Gastrocnemius medialis (tissue), 4 donors: ENCODE measurements at regions not wholly inside any gene's neighbourhood (a gene's known extent, or its start where the extent isn't known, plus 50 kb on each side); places are given as distances from the start of the nearest gene placed in this dataset.

Experiments used
- ATAC-seq, 2 donors: fragments of 150-250 bp; one replicate each; pipeline ENCODE4 v1.9.1; 2016
- DNase-seq, 2 donors: peaks; one replicate each; pipeline ENCODE4 v3.0.0-alpha.2; 2019
- H3K27ac ChIP-seq, 4 donors: fragments of 200-600 bp; sonication (generic); 1 replicate in 1 of 4; 2 replicates in 3 of 4; pipeline ENCODE4 v1.5.1; 2016 to 2018; ENCODE audit warnings: mild to moderate bottlenecking in 2 of 4, moderate library complexity in 1 of 4
- H3K27me3 ChIP-seq, 3 donors: fragments of 200-600 bp; sonication (generic) in 2 of 3; 1 replicate in 1 of 3; 2 replicates in 2 of 3; pipeline versions ENCODE4 v1.5.1 to v1.6.0; 2016 to 2019; ENCODE audit warnings: mild to moderate bottlenecking in 1 of 3, moderate library complexity in 1 of 3
- H3K36me3 ChIP-seq, 2 donors: fragments of 200-600 bp; sonication (generic) in 1 of 2; one replicate each; pipeline ENCODE4 v1.5.1; 2017 to 2018
- H3K4me1 ChIP-seq, 2 donors: fragments of 200-600 bp; sonication (generic) in 1 of 2; one replicate each; pipeline ENCODE4 v1.5.1; 2016 to 2017; ENCODE audit warnings: mild to moderate bottlenecking in 2 of 2
- H3K4me3 ChIP-seq, 4 donors: fragments of 200-600 bp; sonication (generic) in 3 of 4; 1 replicate in 1 of 4; 2 replicates in 3 of 4; pipeline ENCODE4 v1.5.1; 2016 to 2019; ENCODE audit warnings: mild to moderate bottlenecking in 2 of 4
- H3K9me3 ChIP-seq, 3 donors: fragments of 200-600 bp; sonication (generic) in 2 of 3; 1 replicate in 1 of 3; 2 replicates in 2 of 3; pipeline ENCODE4 v1.5.1; 2016 to 2019
- POLR2A ChIP-seq, 2 donors: fragments of 450-650 bp; IDR thresholded peaks; one replicate each; pipeline ENCODE4 v1.6.1; 2017; ENCODE audit warnings: antibody characterized with exemption in 2 of 2, mild to moderate bottlenecking in 2 of 2, moderate library complexity in 2 of 2
- in situ Hi-C, 4 donors: fragments of 200-750 bp; cut with MboI; loops; one replicate each; pipeline versions ENCODE4 v1.15.0 to v1.8.0; 2017; ENCODE audit warnings: low sequenced_read_pairs in 4 of 4
- intact Hi-C: fragments of 100-400 bp; cut with DNase I; formaldehyde crosslinking; loops from one replicate; pipeline ENCODE4 v1.15.1; 2023; ENCODE audit warnings: low total_unique reads
- TF ChIP-seq, protein P1 (sequence below), 5 experiments: fragments of 450-650 bp in 3 of 5; fragments of 200-600 bp in 2 of 5; sonication (generic) in 2 of 5; IDR thresholded peaks in 4 of 5; conservative IDR thresholded peaks in 1 of 5; 1 replicate in 4 of 5; 2 replicates in 1 of 5; pipeline ENCODE4 v1.5.1; 2016 to 2019; ENCODE audit warnings: antibody characterized with exemption in 5 of 5, mild to moderate bottlenecking in 3 of 5, moderate library complexity in 3 of 5

DNA sequence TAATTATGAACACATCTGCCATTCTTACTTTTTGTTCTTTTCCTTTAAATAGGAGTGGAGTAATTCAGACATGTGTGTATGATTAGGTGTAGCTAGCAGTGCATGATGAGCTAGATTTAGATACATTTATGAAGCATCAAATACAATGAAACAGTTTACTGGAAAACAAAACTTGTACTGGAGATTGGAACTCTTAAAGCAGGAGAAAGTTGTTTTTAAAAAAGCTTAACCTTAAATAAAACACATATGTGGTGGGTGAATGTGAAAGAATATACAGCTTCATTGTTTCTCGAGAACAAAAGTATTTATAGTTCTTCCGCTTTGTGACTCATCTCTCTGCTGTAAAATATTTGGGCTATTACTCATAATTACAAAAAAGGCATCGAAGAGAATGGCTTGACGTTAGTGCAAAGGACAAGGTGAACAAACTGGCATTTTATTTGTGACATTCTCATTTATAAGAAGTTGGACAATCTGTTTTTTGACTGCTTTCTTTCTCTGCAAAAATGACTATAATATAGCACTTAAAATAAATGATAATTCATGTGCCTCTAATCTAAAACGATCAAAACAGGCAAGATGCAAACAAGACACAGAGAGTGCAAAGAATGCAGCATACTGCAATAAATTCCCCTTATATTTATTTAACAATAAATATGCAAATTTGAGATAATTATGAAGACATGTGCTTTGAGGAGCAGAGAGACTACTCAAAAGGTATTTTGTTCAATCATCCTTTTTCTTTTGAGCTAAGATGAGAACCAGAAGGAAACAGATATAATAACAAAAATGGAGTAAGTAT lies 478.8 kb downstream of the CETN3 start:
- peak; percentile 82 to 92 for ATAC-seq
- peaks cover 0 to 15% of the 10 kb centered on the region in 2 donors for H3K4me1 ChIP-seq
- H3K27ac ChIP-seq, result peak overlapping the region in 3 of 4 donors; percentile 2 to 51 (median 32)
- DNase-seq, result no peak
- H3K27me3 ChIP-seq, result no peaks in the 10 kb centered on the region
- H3K9me3 ChIP-seq, result no peaks in the 10 kb centered on the region
- no peak for TF ChIP-seq POLR2A (IDR thresholded peaks at IDR 0.05)
- TF ChIP-seq, protein P1, sequence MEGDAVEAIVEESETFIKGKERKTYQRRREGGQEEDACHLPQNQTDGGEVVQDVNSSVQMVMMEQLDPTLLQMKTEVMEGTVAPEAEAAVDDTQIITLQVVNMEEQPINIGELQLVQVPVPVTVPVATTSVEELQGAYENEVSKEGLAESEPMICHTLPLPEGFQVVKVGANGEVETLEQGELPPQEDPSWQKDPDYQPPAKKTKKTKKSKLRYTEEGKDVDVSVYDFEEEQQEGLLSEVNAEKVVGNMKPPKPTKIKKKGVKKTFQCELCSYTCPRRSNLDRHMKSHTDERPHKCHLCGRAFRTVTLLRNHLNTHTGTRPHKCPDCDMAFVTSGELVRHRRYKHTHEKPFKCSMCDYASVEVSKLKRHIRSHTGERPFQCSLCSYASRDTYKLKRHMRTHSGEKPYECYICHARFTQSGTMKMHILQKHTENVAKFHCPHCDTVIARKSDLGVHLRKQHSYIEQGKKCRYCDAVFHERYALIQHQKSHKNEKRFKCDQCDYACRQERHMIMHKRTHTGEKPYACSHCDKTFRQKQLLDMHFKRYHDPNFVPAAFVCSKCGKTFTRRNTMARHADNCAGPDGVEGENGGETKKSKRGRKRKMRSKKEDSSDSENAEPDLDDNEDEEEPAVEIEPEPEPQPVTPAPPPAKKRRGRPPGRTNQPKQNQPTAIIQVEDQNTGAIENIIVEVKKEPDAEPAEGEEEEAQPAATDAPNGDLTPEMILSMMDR (IDR thresholded peaks at IDR 0.05 in 4 of 5, conservative IDR thresholded peaks at IDR 0.05 in 1 of 5), result no peak
- in situ Hi-C loops (no loop called here), intact Hi-C loops (no loop called here)
- H3K4me3 ChIP-seq, result no peak overlapping the region
- no peaks in the 10 kb centered on the region for H3K36me3 ChIP-seq

DNA sequence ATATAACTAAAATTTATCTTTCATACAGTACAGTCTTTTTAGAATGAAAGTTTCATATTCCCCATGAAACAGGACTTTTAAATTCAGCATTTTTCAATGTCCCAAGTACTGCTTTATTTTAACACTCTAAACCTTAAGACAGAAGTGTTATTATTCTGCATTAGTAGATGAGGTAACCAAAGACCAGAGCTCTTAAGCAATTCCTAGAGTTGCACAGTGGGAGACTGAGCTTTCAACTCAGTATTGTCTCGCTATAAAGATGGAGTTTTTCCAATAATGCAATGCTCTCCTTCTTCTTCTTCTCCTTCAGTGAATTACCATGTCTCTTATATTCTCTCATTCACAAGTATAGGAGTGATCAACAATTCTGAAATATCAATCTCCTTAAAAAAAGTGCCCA lies 479.7 kb downstream of the CETN3 start:
- intact Hi-C loops, result no loop called here
- in situ Hi-C loops, result no loop called here
- H3K36me3 ChIP-seq, result no peaks in the 10 kb centered on the region
- no peaks in the 10 kb centered on the region for H3K9me3 ChIP-seq
- no peak overlapping the region for H3K4me3 ChIP-seq
- DNase-seq (no peak), ATAC-seq (no peak)
- H3K27ac ChIP-seq, result peak overlapping the region in 1 of 4 donors; percentile 51
- peaks cover 0 to 15% of the 10 kb centered on the region in 2 donors for H3K4me1 ChIP-seq
- TF ChIP-seq, protein P1 (IDR thresholded peaks at IDR 0.05 in 4 of 5, conservative IDR thresholded peaks at IDR 0.05 in 1 of 5), result no peak
- no peak for TF ChIP-seq POLR2A (IDR thresholded peaks at IDR 0.05)
- no peaks in the 10 kb centered on the region for H3K27me3 ChIP-seq

- Histone ChIP-seq H3K27ac (no peak overlapping the region), H3K4me3 (no peak overlapping the region), H3K4me1 (peaks cover 0 to 15% of the 10 kb centered on the region in 2 donors), H3K9me3 (no peaks in the 10 kb centered on the region), H3K27me3 (no peaks in the 10 kb centered on the region), H3K36me3 (no peaks in the 10 kb centered on the region)
- no peak for TF ChIP-seq POLR2A (IDR thresholded peaks at IDR 0.05)
- TF ChIP-seq, protein P1 (IDR thresholded peaks at IDR 0.05 in 4 of 5, conservative IDR thresholded peaks at IDR 0.05 in 1 of 5), result no peak
- no peak for ATAC-seq
- intact Hi-C loops, result no loop called here
- DNase-seq, result no peak
- in situ Hi-C loops, result no loop called here
These were observed 480.4 kb downstream of the CETN3 start for GRCh38 chr5:89929173-89929572.

- intact Hi-C loops, result no loop called here
- H3K27ac ChIP-seq, result no peak overlapping the region
- no peak for TF ChIP-seq POLR2A (IDR thresholded peaks at IDR 0.05)
- TF ChIP-seq, protein P1 (IDR thresholded peaks at IDR 0.05 in 4 of 5, conservative IDR thresholded peaks at IDR 0.05 in 1 of 5), result no peak
- DNase-seq (no peak), ATAC-seq (no peak)
- H3K9me3 ChIP-seq, result no peaks in the 10 kb centered on the region
- H3K36me3 ChIP-seq, result no peaks in the 10 kb centered on the region
- no peaks in the 10 kb centered on the region for H3K27me3 ChIP-seq
- no peak overlapping the region for H3K4me3 ChIP-seq
- in situ Hi-C loops, result no loop called here
- no peaks in the 10 kb centered on the region for H3K4me1 ChIP-seq
These were observed 487.4 kb downstream of the CETN3 start for GRCh38 chr5:89922161-89922560.
